GM20000 (cell line): ENCODE measurements at regions not wholly inside any gene's neighbourhood (a gene's known extent, or its start where the extent isn't known, plus 50 kb on each side); places are given as distances from the start of the nearest gene placed in this dataset.

ENCODE experiments used
- DNase-seq: peaks from one replicate; pipeline ENCODE4 v3.0.0; 2012; ENCODE audit warnings: low spot score
- CTCF ChIP-seq: IDR thresholded peaks from 2 replicates; pipeline ENCODE4 v1.5.1; 2012; ENCODE audit warnings: mild to moderate bottlenecking, control low read depth; ENCODE audit errors: extremely low read depth, missing control alignments

DNA sequence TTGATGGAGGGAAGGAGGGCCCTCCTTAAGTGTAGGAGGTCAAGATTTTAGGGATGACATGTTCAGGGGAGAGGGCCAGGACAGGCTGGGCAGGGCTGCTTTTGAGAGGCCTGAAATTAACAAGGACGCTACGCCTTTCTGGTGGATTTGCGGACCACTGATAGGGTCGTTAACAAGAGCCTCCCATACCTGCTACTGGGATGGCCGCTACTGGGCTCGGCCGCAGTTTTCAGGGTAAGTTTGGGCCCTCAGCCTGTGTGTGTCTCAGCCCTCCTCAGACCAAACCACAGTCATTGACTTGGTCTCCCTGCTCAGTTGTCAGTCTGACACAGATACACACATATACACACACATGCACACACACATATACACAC, 180.9 kb downstream of the SMAD2 start:
- TF ChIP-seq CTCF = no peak
- no peak for DNase-seq

DNA sequence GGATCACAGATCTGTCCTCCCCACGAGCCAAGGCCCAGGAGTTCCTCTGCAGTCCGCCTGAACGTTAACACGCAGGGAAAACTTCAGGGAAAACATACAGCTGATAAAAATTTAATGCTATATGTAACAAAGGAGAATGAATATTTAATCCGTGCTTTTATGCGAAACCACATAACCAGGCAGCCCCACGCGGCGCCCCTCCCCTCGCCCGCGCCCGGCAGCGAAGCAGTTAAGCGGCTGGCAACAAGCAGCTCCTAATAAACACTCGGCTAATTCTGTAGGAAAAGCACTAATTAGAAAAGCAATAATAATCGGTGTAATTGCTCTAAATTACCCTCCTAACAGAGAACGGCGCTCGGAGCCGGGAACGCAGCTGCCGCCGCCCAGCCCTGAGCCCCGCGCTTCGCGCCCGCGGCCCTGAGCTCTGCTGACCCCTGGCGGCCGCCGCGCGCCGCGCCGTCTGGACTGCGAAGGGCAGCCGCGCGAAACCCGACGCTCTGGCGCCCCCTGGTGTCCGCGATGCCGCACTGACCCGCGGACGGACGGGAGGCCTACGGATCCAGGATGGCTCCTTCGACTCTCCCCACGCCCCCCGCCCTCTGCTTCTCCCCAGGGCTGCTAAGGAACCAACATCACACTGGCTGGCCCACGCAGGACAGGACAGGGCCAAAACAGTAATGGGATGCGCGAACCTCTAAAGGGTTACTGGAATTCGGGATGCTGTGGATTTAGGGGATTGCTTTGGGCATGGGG, 181.4 kb downstream of the SMAD2 start:
- DNase-seq = peak; percentile 94
- TF ChIP-seq CTCF = peak; percentile 100

GRCh38 chr18:47748093-47748796, 182.2 kb downstream of the SMAD2 start:
- no peak for DNase-seq
- TF ChIP-seq CTCF = no peak

DNA sequence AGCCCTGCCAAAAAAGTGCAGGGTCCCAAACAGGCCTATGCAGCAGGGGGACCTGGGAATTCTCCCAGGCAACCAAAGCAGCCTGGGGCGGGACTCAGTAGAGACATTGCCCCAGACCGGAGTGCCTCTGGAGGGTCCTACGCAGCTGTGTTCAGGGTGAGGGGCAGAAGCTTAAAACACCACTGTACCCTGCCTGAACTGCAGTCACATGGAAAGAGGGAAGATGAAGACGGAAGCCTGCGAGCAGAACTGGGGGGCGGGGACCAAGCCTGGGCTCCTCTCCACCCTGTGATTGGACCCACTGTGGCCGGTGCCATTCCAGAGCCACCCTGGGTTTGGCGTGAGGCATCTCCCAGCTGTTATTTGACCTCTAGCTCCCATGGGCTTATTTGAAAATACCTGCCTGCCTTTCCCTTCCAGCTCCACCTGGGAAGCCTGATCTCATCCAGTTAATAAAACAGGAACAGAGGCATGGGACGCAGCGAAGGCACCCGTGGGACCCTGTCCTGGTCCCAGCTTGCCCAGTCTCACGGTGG, 183.1 kb downstream of the SMAD2 start:
- no peak for DNase-seq
- no peak for TF ChIP-seq CTCF

GRCh38 chr18:47746615-47747014, 183.8 kb downstream of the SMAD2 start:
- TF ChIP-seq CTCF = no peak
- no peak for DNase-seq

GRCh38 chr18:47745227-47745626, 185.2 kb downstream of the SMAD2 start:
- no peak for TF ChIP-seq CTCF
- no peak for DNase-seq

DNA sequence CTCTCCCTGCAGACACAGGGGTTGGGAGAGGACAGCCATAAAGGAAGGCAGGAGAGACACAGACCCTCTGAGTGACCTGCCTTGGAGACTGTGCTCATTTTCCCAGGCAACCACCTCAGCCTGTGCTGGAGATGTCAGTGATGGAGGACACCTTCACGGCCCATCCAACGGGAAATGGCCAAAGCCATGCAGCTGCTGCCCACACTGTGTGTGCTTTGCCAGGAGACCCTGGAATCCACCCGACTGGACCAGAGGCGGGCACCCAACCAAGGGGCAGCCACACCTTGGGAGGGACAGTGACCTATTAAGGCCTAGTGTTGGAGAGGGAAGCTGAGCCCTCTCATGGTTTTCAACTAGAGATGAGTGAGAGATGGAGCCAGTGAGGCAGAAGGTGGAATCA, 192.5 kb downstream of the SMAD2 start:
- DNase-seq = no peak
- TF ChIP-seq CTCF = no peak
